HCT116 (cell line): ENCODE measurements at regions not wholly inside any gene's neighbourhood (a gene's known extent, or its start where the extent isn't known, plus 50 kb on each side); places are given as distances from the start of the nearest gene placed in this dataset.

Experiments used
- ATAC-seq: fragments of 200-7000 bp; cut with Tn5 transposase; 2 replicates; pipeline ENCODE4 v1.9.1; 2020; ENCODE audit warnings: mild to moderate bottlenecking, moderate library complexity
- BruUV-seq: library from RNA; stranded (reverse); fragments of 400-500 nt; replicated peaks from 2 replicates; lab custom pipeline; 2021; lab: Mats Ljungman, UMichigan
- CTCF ChIA-PET: fragments of 300-600 bp; sonication (Branson Sonifier 250); formaldehyde crosslinking; loops from one replicate; lab custom pipeline; 2021; ENCODE audit warnings: antibody characterized with exemption; lab: Charles Lee
- POLR2A ChIA-PET: fragments of 300-600, 350-600 bp; sonication (Branson Sonifier 250); formaldehyde crosslinking; loops from one replicate; lab custom pipeline; 2021; ENCODE audit warnings: antibody characterized with exemption; lab: Charles Lee
- RAD21 ChIA-PET, 2 experiments: fragments of 300-600 bp; sonication (Branson Sonifier 250); formaldehyde crosslinking; loops; one replicate each; lab custom pipeline; 2023; ENCODE audit warnings: low total read pairs in 2 of 2; ENCODE audit not compliant: uncharacterized antibody in 2 of 2, unreplicated experiment in 2 of 2, low non-redundant PET in 1 of 2; lab: Charles Lee
- DNase-seq: peaks from one replicate; pipeline ENCODE4 v3.0.0-alpha.2; 2010; ENCODE audit warnings: low read depth, low spot score
- H2AFZ ChIP-seq: fragments of 200-600 bp; shearing (Covaris generic), sonication (generic); 2 replicates; pipeline ENCODE4 v1.6.1; 2017; ENCODE audit warnings: low read depth, mixed run types, mixed read lengths, antibody characterized with exemption, low read length; ENCODE audit not compliant: poor library complexity, severe bottlenecking
- H3K27ac ChIP-seq: 2 replicates; pipeline ENCODE4 v1.5.1; 2012; ENCODE audit warnings: low read depth, low read length
- H3K27me3 ChIP-seq: fragments of 200-600 bp; sonication (generic); 2 replicates; pipeline ENCODE4 v1.6.1; 2016; ENCODE audit warnings: mixed run types, low read length, mixed read lengths; ENCODE audit not compliant: insufficient read depth
- H3K36me3 ChIP-seq, 2 experiments: fragments of 200-500 bp in 1 of 2; fragments of 200-600 bp in 1 of 2; sonication (Bioruptor generic) in 1 of 2; sonication (generic) in 1 of 2; 2 replicates each; pipeline versions ENCODE4 v1.5.1 to v1.6.1; 2014 to 2016; ENCODE audit warnings: low read length in 2 of 2, inconsistent platforms in 1 of 2, mixed read lengths in 1 of 2, mixed run types in 1 of 2; ENCODE audit not compliant: insufficient read depth in 2 of 2, control insufficient read depth in 1 of 2
- H3K4me1 ChIP-seq, 2 experiments: fragments of 200-600 bp in 1 of 2; sonication (generic) in 1 of 2; 2 replicates each; pipeline versions ENCODE4 v1.5.1 to v1.6.1; 2012 to 2017; ENCODE audit warnings: low read length in 2 of 2, inconsistent platforms in 1 of 2, mild to moderate bottlenecking in 1 of 2, mixed read lengths in 1 of 2, mixed run types in 1 of 2, moderate library complexity in 1 of 2; ENCODE audit not compliant: insufficient read depth in 2 of 2, control insufficient read depth in 1 of 2
- H3K4me2 ChIP-seq: fragments of 200-600 bp; sonication (generic); 2 replicates; pipeline ENCODE4 v1.6.1; 2017; ENCODE audit warnings: mixed run types, low read length, mixed read lengths
- H3K4me3 ChIP-seq, 2 experiments: fragments of 200-600 bp in 1 of 2; sonication (generic) in 1 of 2; replicated peaks in 1 of 2; 2 replicates each; pipeline ENCODE4 v1.5.1; 2011 to 2016; ENCODE audit warnings: low read length in 2 of 2, control low read depth in 1 of 2, low read depth in 1 of 2, mild to moderate bottlenecking in 1 of 2, mixed read lengths in 1 of 2, mixed run types in 1 of 2
- H3K79me2 ChIP-seq: fragments of 200-600 bp; sonication (generic); 2 replicates; pipeline ENCODE4 v1.6.1; 2017; ENCODE audit warnings: mild to moderate bottlenecking, mixed run types, low read length, moderate library complexity, mixed read lengths; ENCODE audit not compliant: insufficient read depth
- H3K9ac ChIP-seq: fragments of 200-600 bp; sonication (generic); 2 replicates; pipeline ENCODE4 v1.6.1; 2016; ENCODE audit warnings: low read length, mixed read lengths
- H3K9me2 ChIP-seq: fragments of 200-600 bp; sonication (generic), shearing (Covaris generic); 2 replicates; pipeline ENCODE4 v1.6.1; 2017; ENCODE audit warnings: mixed run types, mild to moderate bottlenecking, moderate library complexity; ENCODE audit not compliant: insufficient read depth
- H3K9me3 ChIP-seq, 2 experiments: fragments of 200-500 bp in 1 of 2; fragments of 200-600 bp in 1 of 2; sonication (Bioruptor generic) in 1 of 2; sonication (generic) in 1 of 2; 2 replicates each; pipeline ENCODE4 v1.6.1; 2014 to 2017; ENCODE audit warnings: low read length in 2 of 2, mixed read lengths in 2 of 2, inconsistent platforms in 1 of 2, low read depth in 1 of 2, mild to moderate bottlenecking in 1 of 2, mixed run types in 1 of 2, moderate library complexity in 1 of 2; ENCODE audit not compliant: control insufficient read depth in 1 of 2, insufficient read depth in 1 of 2
- H4K20me1 ChIP-seq: fragments of 200-600 bp; sonication (generic), shearing (Covaris generic); 2 replicates; pipeline ENCODE4 v1.6.1; 2017; ENCODE audit warnings: mixed run types, mild to moderate bottlenecking, moderate library complexity; ENCODE audit not compliant: insufficient read depth
- CBX3 ChIP-seq: IDR thresholded peaks from 2 replicates; pipeline ENCODE4 v1.6.1; 2012; ENCODE audit warnings: low read depth
- EGR1 ChIP-seq: IDR thresholded peaks from 2 replicates; pipeline ENCODE4 v1.6.1; 2012; ENCODE audit warnings: low read depth
- ELF1 ChIP-seq: IDR thresholded peaks from 2 replicates; pipeline ENCODE4 v1.6.1; 2012; ENCODE audit warnings: low read depth, borderline replicate concordance
- EZH2 ChIP-seq: fragments of 200-600 bp; sonication (generic); IDR thresholded peaks from 2 replicates; pipeline ENCODE4 v1.6.1; 2017; ENCODE audit warnings: antibody characterized with exemption, mixed run types
- EZH2phosphoT487 ChIP-seq: fragments of 200-600 bp; IDR thresholded peaks from 2 replicates; pipeline ENCODE4 v1.6.1; 2018; ENCODE audit warnings: antibody characterized with exemption, borderline replicate concordance
- JUND ChIP-seq: IDR thresholded peaks from 2 replicates; pipeline ENCODE4 v1.6.1; 2012
- POLR2A ChIP-seq: IDR thresholded peaks from 2 replicates; pipeline ENCODE4 v1.7.0; 2011; ENCODE audit warnings: borderline replicate concordance; ENCODE audit not compliant: insufficient read depth, insufficient read length; ENCODE audit errors: extremely low read depth
- POLR2AphosphoS5 ChIP-seq: IDR thresholded peaks from 2 replicates; pipeline ENCODE4 v1.6.1; 2011; ENCODE audit warnings: mild to moderate bottlenecking, low read depth, low read length, moderate library complexity
- RAD21 ChIP-seq: IDR thresholded peaks from 2 replicates; pipeline ENCODE4 v1.6.1; 2012; ENCODE audit warnings: low read depth, mild to moderate bottlenecking
- SIN3A ChIP-seq: IDR thresholded peaks from 2 replicates; pipeline ENCODE4 v1.6.1; 2012; ENCODE audit warnings: low read depth
- SRF ChIP-seq: IDR thresholded peaks from 2 replicates; pipeline ENCODE4 v1.6.1; 2012; ENCODE audit warnings: low read depth
- TCF7L2 ChIP-seq: IDR thresholded peaks from 2 replicates; pipeline ENCODE4 v1.7.0; 2011; ENCODE audit warnings: borderline replicate concordance, inconsistent platforms; ENCODE audit not compliant: insufficient read depth, insufficient read length; ENCODE audit errors: extremely low read depth
- YY1 ChIP-seq: IDR thresholded peaks from 2 replicates; pipeline ENCODE4 v1.6.1; 2011; ENCODE audit warnings: low read length, low read depth, moderate library complexity, mild to moderate bottlenecking; ENCODE audit not compliant: insufficient replicate concordance; ENCODE audit errors: extremely low read depth
- intact Hi-C: fragments of 100-400 bp; cut with micrococcal nuclease; formaldehyde crosslinking; loops from 2 replicates; pipeline ENCODE4 v1.10.0; 2022
- TF ChIP-seq, protein P1 (sequence below): IDR thresholded peaks from 2 replicates; pipeline ENCODE4 v1.6.1; 2011; ENCODE audit warnings: mild to moderate bottlenecking, low read length, moderate library complexity; ENCODE audit not compliant: insufficient replicate concordance; ENCODE audit errors: extremely low read depth
- TF ChIP-seq, protein P2 (sequence below): IDR thresholded peaks from 2 replicates; pipeline ENCODE4 v1.6.1; 2012
- TF ChIP-seq, protein P3 (sequence below): IDR thresholded peaks from 2 replicates; pipeline ENCODE4 v1.6.1; 2012; ENCODE audit warnings: low read depth

DNA sequence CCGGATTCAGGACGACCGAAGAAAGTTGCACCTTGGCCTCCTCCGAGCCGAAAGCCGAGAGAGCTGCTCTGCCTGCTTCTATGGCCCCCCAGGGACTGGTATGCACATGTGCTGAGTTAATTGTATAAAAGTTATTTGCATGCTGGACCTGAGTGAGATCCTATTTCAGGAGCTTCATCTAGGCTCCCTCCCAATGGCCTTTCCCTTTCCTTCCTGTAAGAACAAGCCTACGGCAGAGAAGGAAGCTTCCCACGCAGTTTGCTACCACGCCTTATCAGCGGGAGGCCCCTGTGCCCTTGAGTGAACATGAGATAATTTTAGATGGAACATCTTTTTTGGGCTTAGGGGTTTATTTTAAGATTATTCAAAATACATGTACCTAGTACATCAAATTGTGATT, 65.9 kb downstream of the RIN2 start:
- Histone ChIP-seq H4K20me1 (no peaks in the 10 kb centered on the region), H3K4me2 (no peak overlapping the region), H2AFZ (no peak overlapping the region), H3K36me3 (no peaks in the 10 kb centered on the region; a peak in 1 of 4 replicates), H3K9ac (no peak overlapping the region), H3K4me1 (peaks cover 6 to 14% of the 10 kb centered on the region in 2 experiments), H3K27ac (no peak overlapping the region), H3K9me3 (no peaks in the 10 kb centered on the region; a peak in 1 of 4 replicates), H3K27me3 (no peaks in the 10 kb centered on the region), H3K9me2 (no peaks in the 10 kb centered on the region), H3K4me3 (no peak overlapping the region), H3K79me2 (no peaks in the 10 kb centered on the region)
- ChIA-PET RAD21 (no interaction called here), CTCF (no interaction called here), POLR2A (no interaction called here)
- TF ChIP-seq EZH2 (no peak), ELF1 (no peak), RAD21 (no peak), TCF7L2 (no peak), SIN3A (no peak), EZH2phosphoT487 (no peak), CBX3 (no peak), POLR2A (no peak), EGR1 (no peak), JUND (no peak), YY1 (no peak), POLR2AphosphoS5 (no peak), SRF (no peak)
- TF ChIP-seq, protein P1, sequence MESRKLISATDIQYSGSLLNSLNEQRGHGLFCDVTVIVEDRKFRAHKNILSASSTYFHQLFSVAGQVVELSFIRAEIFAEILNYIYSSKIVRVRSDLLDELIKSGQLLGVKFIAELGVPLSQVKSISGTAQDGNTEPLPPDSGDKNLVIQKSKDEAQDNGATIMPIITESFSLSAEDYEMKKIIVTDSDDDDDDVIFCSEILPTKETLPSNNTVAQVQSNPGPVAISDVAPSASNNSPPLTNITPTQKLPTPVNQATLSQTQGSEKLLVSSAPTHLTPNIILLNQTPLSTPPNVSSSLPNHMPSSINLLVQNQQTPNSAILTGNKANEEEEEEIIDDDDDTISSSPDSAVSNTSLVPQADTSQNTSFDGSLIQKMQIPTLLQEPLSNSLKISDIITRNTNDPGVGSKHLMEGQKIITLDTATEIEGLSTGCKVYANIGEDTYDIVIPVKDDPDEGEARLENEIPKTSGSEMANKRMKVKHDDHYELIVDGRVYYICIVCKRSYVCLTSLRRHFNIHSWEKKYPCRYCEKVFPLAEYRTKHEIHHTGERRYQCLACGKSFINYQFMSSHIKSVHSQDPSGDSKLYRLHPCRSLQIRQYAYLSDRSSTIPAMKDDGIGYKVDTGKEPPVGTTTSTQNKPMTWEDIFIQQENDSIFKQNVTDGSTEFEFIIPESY = no peak
- TF ChIP-seq, protein P2, sequence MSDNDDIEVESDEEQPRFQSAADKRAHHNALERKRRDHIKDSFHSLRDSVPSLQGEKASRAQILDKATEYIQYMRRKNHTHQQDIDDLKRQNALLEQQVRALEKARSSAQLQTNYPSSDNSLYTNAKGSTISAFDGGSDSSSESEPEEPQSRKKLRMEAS = no peak
- TF ChIP-seq, protein P3, sequence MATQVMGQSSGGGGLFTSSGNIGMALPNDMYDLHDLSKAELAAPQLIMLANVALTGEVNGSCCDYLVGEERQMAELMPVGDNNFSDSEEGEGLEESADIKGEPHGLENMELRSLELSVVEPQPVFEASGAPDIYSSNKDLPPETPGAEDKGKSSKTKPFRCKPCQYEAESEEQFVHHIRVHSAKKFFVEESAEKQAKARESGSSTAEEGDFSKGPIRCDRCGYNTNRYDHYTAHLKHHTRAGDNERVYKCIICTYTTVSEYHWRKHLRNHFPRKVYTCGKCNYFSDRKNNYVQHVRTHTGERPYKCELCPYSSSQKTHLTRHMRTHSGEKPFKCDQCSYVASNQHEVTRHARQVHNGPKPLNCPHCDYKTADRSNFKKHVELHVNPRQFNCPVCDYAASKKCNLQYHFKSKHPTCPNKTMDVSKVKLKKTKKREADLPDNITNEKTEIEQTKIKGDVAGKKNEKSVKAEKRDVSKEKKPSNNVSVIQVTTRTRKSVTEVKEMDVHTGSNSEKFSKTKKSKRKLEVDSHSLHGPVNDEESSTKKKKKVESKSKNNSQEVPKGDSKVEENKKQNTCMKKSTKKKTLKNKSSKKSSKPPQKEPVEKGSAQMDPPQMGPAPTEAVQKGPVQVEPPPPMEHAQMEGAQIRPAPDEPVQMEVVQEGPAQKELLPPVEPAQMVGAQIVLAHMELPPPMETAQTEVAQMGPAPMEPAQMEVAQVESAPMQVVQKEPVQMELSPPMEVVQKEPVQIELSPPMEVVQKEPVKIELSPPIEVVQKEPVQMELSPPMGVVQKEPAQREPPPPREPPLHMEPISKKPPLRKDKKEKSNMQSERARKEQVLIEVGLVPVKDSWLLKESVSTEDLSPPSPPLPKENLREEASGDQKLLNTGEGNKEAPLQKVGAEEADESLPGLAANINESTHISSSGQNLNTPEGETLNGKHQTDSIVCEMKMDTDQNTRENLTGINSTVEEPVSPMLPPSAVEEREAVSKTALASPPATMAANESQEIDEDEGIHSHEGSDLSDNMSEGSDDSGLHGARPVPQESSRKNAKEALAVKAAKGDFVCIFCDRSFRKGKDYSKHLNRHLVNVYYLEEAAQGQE = no peak
- intact Hi-C loops = no loop called here
- DNase-seq (no peak), ATAC-seq (no peak)
- BruUV-seq = no TSS peak
